ENCODE measurements at regions not wholly inside any gene's neighbourhood (a gene's known extent, or its start where the extent isn't known, plus 50 kb on each side); places are given as distances from the start of the nearest gene placed in this dataset.

DNA sequence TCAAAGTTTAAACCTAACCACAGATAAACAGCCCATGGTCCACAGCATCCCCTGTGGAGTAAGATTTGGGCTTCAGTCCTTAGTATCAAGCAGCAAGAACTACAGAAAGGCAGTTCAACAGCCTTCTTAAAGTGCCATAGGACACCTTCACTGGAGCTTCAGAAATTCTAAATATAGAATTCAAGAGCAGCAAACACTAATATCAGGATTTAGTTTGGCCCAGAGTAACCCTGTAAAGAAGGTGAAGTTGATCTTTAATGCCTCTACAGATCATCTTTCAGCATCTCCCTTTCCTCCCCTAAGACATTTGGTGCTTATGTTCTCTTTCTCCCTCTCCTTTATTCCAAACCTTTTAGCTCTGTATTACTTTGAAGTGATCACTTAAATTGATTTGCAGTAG is 59.5 kb upstream of the ARHGAP5 start:
- ATAC-seq (ENCODE audit: low FRiP score) (no peak), DNase-seq (ENCODE audit: low spot score) (no peak)
- TF ChIP-seq, protein P1, sequence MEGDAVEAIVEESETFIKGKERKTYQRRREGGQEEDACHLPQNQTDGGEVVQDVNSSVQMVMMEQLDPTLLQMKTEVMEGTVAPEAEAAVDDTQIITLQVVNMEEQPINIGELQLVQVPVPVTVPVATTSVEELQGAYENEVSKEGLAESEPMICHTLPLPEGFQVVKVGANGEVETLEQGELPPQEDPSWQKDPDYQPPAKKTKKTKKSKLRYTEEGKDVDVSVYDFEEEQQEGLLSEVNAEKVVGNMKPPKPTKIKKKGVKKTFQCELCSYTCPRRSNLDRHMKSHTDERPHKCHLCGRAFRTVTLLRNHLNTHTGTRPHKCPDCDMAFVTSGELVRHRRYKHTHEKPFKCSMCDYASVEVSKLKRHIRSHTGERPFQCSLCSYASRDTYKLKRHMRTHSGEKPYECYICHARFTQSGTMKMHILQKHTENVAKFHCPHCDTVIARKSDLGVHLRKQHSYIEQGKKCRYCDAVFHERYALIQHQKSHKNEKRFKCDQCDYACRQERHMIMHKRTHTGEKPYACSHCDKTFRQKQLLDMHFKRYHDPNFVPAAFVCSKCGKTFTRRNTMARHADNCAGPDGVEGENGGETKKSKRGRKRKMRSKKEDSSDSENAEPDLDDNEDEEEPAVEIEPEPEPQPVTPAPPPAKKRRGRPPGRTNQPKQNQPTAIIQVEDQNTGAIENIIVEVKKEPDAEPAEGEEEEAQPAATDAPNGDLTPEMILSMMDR (IDR thresholded peaks at IDR 0.05): no peak

DNA sequence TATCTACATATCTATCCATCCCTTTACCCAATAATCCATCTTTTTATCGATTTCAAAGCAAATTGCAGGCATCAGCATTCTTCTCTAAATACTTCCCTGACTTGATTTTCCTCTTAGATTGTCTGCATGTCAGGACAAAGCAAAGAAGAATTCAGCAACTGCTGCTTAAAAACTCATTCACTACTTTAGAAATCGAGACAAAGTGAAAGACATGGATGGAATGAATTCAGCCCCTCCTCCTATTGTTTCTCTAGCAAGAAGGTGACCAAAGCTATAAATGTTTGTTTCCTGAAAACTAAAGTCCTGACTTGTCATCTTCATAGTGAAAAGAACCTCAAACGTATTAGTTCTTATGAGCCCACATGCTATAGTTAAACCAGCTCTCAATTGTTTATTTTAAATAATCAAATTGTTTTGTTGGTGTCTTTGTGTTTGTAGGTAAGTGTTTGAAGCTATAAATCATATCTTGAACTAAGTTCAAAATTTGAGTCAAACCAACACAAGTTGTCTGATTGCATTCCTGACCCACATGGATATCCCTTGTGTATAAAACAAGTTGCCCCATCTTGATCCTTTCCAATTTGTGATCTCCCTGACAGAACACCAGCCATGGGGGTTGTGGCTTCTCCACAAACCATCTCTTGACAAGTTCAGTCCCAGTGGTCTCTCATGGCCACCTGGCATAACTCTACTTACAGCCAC is 58.6 kb upstream of the ARHGAP5 start:
- ATAC-seq (ENCODE audit: low FRiP score) (no peak), DNase-seq (ENCODE audit: low spot score) (no peak)
- TF ChIP-seq, protein P1 (IDR thresholded peaks at IDR 0.05): no peak

DNA sequence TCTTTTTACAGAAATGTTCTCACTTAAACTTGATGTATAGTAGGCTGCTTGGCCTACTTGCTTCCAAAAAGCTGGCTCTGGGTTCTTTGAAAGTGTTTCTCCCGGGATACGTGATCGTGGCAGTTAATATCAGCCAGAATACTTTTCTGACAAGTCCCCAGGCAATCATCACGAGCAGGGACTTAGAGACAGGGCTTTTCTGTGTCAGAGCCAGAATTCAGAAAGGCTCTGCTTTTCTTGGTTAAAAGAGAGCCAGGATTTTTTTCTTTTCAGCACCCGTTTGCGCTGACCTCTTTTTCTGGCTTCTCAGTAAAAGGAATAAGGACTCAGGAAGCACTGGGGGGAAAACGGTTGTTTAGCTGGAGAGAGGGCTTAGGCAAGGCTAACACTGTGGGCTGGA is 57.8 kb upstream of the ARHGAP5 start:
- DNase-seq (ENCODE audit: low spot score) (no peak), ATAC-seq (ENCODE audit: low FRiP score) (no peak)
- TF ChIP-seq, protein P1 (IDR thresholded peaks at IDR 0.05): no peak

DNA sequence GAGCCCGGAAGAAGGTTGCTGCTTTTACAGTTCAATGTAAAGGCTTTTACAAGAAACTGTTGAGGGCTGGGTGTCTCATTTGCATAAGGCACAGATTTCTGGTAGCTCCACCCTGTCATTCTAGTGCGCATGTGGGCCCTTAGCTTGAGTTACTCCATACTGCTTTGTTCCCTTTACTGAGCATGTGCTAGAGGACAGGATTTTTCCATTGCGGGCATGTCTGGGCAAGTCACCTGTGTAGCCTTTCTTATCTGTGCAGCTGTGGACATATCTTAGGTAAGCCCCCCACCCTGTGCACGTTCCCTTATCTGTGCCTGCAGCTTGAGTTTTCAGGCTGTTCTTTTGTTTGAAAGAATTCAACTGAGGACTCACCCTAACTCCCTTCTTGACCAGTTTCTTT is 56.2 kb upstream of the ARHGAP5 start:
- TF ChIP-seq, protein P1 (IDR thresholded peaks at IDR 0.05): no peak
- DNase-seq (ENCODE audit: low spot score): no peak
- ATAC-seq (ENCODE audit: low FRiP score): no peak

DNA sequence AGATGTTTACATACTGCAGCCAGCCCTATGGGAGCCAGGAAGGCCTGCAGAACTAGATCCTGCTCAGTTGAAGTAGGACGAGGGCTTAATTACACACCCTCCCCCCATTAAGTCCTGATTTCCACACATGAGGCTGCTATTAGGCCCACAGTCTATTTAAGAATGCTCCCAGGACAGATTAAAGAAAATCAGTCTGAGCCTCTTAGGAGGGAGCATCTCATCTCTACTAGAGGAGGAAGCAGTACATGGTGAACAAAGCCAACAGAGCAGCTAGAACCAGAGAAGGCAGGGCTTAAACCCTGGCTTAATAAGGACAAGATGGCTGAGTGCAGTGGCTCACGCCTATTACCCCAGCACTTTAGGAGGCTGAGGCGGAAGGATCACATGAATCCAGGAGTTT is 55.8 kb upstream of the ARHGAP5 start:
- TF ChIP-seq, protein P1 (IDR thresholded peaks at IDR 0.05): no peak
- ATAC-seq (ENCODE audit: low FRiP score) (no peak), DNase-seq (ENCODE audit: low spot score) (no peak)

DNA sequence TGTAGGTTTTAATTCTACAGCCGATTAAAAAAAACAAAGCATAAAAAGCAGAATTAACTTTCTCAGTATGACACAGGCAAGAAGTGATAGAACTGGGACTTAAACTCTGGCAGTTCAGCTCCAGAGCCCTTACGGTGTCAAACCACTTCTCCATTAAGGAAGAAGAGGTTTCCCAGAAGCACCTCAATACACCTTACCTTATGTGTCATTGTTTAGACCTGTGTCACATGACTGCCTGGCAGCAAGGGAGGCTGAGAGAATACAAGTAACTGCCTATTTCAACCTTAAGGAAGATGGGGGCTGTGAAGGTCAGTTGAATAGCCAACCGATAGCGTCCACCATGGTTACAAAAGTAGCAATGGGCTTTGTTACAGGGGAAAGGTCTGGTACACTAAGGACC is 54.6 kb upstream of the ARHGAP5 start:
- DNase-seq (ENCODE audit: low spot score) (no peak), ATAC-seq (ENCODE audit: low FRiP score) (no peak)
- TF ChIP-seq, protein P1 (IDR thresholded peaks at IDR 0.05): no peak

DNA sequence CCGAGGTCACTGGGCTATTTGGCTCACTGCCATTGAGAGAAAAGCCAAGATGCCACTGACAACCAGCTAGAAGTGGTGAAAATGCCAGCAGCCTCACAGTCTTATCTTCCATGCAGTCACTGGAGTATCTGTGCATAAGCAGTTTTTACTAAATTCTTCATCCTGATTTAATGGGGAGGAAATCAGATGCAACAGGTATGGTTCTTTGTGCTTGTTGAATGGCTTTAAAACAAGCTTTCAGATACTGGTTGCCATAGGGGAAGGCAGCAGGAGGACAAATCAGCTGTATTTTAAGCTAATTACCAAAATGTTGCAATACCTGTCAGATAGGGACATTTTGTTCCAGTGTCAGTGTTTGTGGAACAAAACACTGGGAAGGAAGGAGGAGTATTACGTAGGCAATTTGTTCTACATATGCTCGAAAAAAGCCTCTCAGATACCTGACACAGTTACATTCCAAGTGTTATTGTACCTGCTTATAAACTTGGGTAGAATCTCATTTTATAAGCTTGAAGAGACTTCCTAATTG is 54.1 kb upstream of the ARHGAP5 start:
- TF ChIP-seq, protein P1 (IDR thresholded peaks at IDR 0.05): no peak
- ATAC-seq (ENCODE audit: low FRiP score): no peak
- DNase-seq (ENCODE audit: low spot score): no peak

All from omental fat pad (tissue), 3 donors.